Epithelial cell of esophagus (primary cell): ENCODE measurements at regions not wholly inside any gene's neighbourhood (a gene's known extent, or its start where the extent isn't known, plus 50 kb on each side); places are given as distances from the start of the nearest gene placed in this dataset.

Source experiments
- DNase-seq: peaks from one replicate; pipeline ENCODE4 v3.0.0; 2010; ENCODE audit warnings: low read depth
- H3K4me3 ChIP-seq: 2 replicates; pipeline ENCODE4 v1.5.1; 2011; ENCODE audit warnings: mild to moderate bottlenecking, low read length, control low read depth
- CTCF ChIP-seq: IDR thresholded peaks from 2 replicates; pipeline ENCODE4 v1.5.1; 2011; ENCODE audit warnings: low read depth, mild to moderate bottlenecking, low read length, control low read depth, inconsistent platforms; ENCODE audit not compliant: insufficient read depth; ENCODE audit errors: missing control alignments

GRCh38 chr2:43133708-43134570 lies 92.5 kb downstream of the ZFP36L2 start:
- no peak overlapping the region for H3K4me3 ChIP-seq
- DNase-seq = no peak
- no peak for TF ChIP-seq CTCF

GRCh38 chr2:43133336-43133707 lies 93.1 kb downstream of the ZFP36L2 start:
- no peak for DNase-seq
- H3K4me3 ChIP-seq = no peak overlapping the region
- no peak for TF ChIP-seq CTCF

- no peak for TF ChIP-seq CTCF
- H3K4me3 ChIP-seq = no peak overlapping the region
- DNase-seq = no peak
Measured at GRCh38 chr2:43132683-43133301, 93.6 kb downstream of the ZFP36L2 start.

GRCh38 chr2:43131890-43132682 lies 94.3 kb downstream of the ZFP36L2 start:
- peak; percentile 45 for DNase-seq
- no peak overlapping the region for H3K4me3 ChIP-seq
- no peak for TF ChIP-seq CTCF

- TF ChIP-seq CTCF = no peak
- DNase-seq = peak; percentile 96
- no peak overlapping the region for H3K4me3 ChIP-seq
Measured at GRCh38 chr2:43131051-43131889, 95.1 kb downstream of the ZFP36L2 start.

GRCh38 chr2:43130548-43130875 lies 95.9 kb downstream of the ZFP36L2 start:
- no peak for DNase-seq
- no peak for TF ChIP-seq CTCF
- H3K4me3 ChIP-seq = no peak overlapping the region
